IPS-NIHi7 (cell line): ENCODE measurements at regions not wholly inside any gene's neighbourhood (a gene's known extent, or its start where the extent isn't known, plus 50 kb on each side); places are given as distances from the start of the nearest gene placed in this dataset.

Experiments used
- DNase-seq: peaks from one replicate; pipeline ENCODE4 v3.0.0; 2012; ENCODE audit warnings: mixed read lengths; ENCODE audit errors: extremely low spot score

- DNase-seq = no peak
These were observed 1169.6 kb downstream of the EFNB2 start for GRCh38 chr13:105365831-105366230.

GRCh38 chr13:105365021-105365550 is 1170.4 kb downstream of the EFNB2 start:
- no peak for DNase-seq

- DNase-seq = no peak
These were observed 1171.3 kb downstream of the EFNB2 start for GRCh38 chr13:105364191-105364590.

- DNase-seq = no peak
These were observed 1171.9 kb downstream of the EFNB2 start for GRCh38 chr13:105363261-105364190.

GRCh38 chr13:105353654-105354053 is 1181.8 kb downstream of the EFNB2 start:
- DNase-seq = no peak

- DNase-seq = no peak
These were observed 1186.3 kb downstream of the EFNB2 start for GRCh38 chr13:105349082-105349723.

- DNase-seq = no peak
These were observed 1189.2 kb downstream of the EFNB2 start for GRCh38 chr13:105346141-105346775.

- no peak for DNase-seq
These were observed 1189.7 kb downstream of the EFNB2 start for GRCh38 chr13:105345730-105346129.

- no peak for DNase-seq
These were observed 1190.3 kb downstream of the EFNB2 start for GRCh38 chr13:105345131-105345530.

- DNase-seq = no peak
These were observed 1192.2 kb downstream of the EFNB2 start for GRCh38 chr13:105343134-105343806.

GRCh38 chr13:105342281-105342820 is 1193.1 kb downstream of the EFNB2 start:
- no peak for DNase-seq

- DNase-seq = no peak
These were observed 1193.7 kb downstream of the EFNB2 start for GRCh38 chr13:105341758-105342157.

GRCh38 chr13:105341256-105341655 is 1194.2 kb downstream of the EFNB2 start:
- DNase-seq = no peak

- DNase-seq = no peak
These were observed 1195.3 kb downstream of the EFNB2 start for GRCh38 chr13:105340061-105340606.

- DNase-seq = no peak
These were observed 1196.7 kb downstream of the EFNB2 start for GRCh38 chr13:105338773-105339172.

GRCh38 chr13:105338006-105338405 is 1197.5 kb downstream of the EFNB2 start:
- DNase-seq = no peak

GRCh38 chr13:105336706-105337576 is 1198.5 kb downstream of the EFNB2 start:
- DNase-seq = no peak

- DNase-seq = no peak
These were observed 1201.3 kb downstream of the EFNB2 start for GRCh38 chr13:105334211-105334610.

- DNase-seq = no peak
These were observed 1202.0 kb downstream of the EFNB2 start for GRCh38 chr13:105333416-105333815.

- DNase-seq = no peak
These were observed 1206.1 kb downstream of the EFNB2 start for GRCh38 chr13:105329359-105329758.
